Astrocyte (in vitro differentiated cells and primary cell): ENCODE measurements at regions not wholly inside any gene's neighbourhood (a gene's known extent, or its start where the extent isn't known, plus 50 kb on each side); places are given as distances from the start of the nearest gene placed in this dataset.

Experiments
- DNase-seq: peaks from one replicate; pipeline ENCODE4 v3.0.0-alpha.2; 2010; ENCODE audit warnings: low read depth
- FAIRE-seq: peaks from 2 replicates; lab custom pipeline; 2011; peaks lifted over from hg19 to GRCh38; lab: Jason Lieb, UNC
- H2AFZ ChIP-seq: 2 replicates; pipeline ENCODE4 v1.6.0; 2012; ENCODE audit warnings: low read depth, low read length, inconsistent platforms
- H3K27ac ChIP-seq: 2 replicates; pipeline ENCODE4 v1.5.1; 2011; ENCODE audit warnings: low read depth, low read length, inconsistent platforms
- H3K27me3 ChIP-seq: 2 replicates; pipeline ENCODE4 v1.6.0; 2011; ENCODE audit warnings: low read length, inconsistent platforms; ENCODE audit not compliant: insufficient read depth
- H3K36me3 ChIP-seq: 2 replicates; pipeline ENCODE4 v1.5.1; 2011; ENCODE audit warnings: low read length, inconsistent platforms; ENCODE audit not compliant: insufficient read depth
- H3K4me1 ChIP-seq: 2 replicates; pipeline ENCODE4 v1.5.1; 2011; ENCODE audit warnings: low read length, inconsistent platforms; ENCODE audit not compliant: insufficient read depth
- H3K4me2 ChIP-seq: 2 replicates; pipeline ENCODE4 v1.6.0; 2012; ENCODE audit warnings: low read length, inconsistent platforms
- H3K4me3 ChIP-seq: 2 replicates; pipeline ENCODE4 v1.5.1; 2011; ENCODE audit warnings: low read depth, mild to moderate bottlenecking, low read length, inconsistent platforms; ENCODE audit not compliant: insufficient read depth
- H3K79me2 ChIP-seq: 2 replicates; pipeline ENCODE4 v1.6.0; 2012; ENCODE audit warnings: mild to moderate bottlenecking, low read length, inconsistent platforms; ENCODE audit not compliant: insufficient read depth
- H3K9ac ChIP-seq: 2 replicates; pipeline ENCODE4 v1.6.0; 2012; ENCODE audit warnings: mild to moderate bottlenecking, low read length, inconsistent platforms
- H3K9me3 ChIP-seq: 2 replicates; pipeline ENCODE4 v1.5.1; 2012; ENCODE audit warnings: low read depth, mild to moderate bottlenecking, low read length, inconsistent platforms; ENCODE audit not compliant: insufficient read depth
- H4K20me1 ChIP-seq: 2 replicates; pipeline ENCODE4 v1.6.0; 2012; ENCODE audit warnings: low read length, inconsistent platforms; ENCODE audit not compliant: insufficient read depth
- H3K27ac Mint-ChIP-seq: one replicate; pipeline ENCODE4 v1.8.0; 2021; ENCODE audit warnings: mild to moderate bottlenecking, mixed read lengths; ENCODE audit not compliant: unreplicated experiment
- H3K27me3 Mint-ChIP-seq: one replicate; pipeline ENCODE4 v1.8.0; 2021; ENCODE audit warnings: low read depth, mixed read lengths; ENCODE audit not compliant: unreplicated experiment
- H3K36me3 Mint-ChIP-seq: one replicate; pipeline ENCODE4 v1.8.0; 2021; ENCODE audit warnings: low read depth, mixed read lengths; ENCODE audit not compliant: unreplicated experiment
- H3K4me1 Mint-ChIP-seq: one replicate; pipeline ENCODE4 v1.8.0; 2021; ENCODE audit warnings: low read depth, mixed read lengths; ENCODE audit not compliant: unreplicated experiment
- H3K4me3 Mint-ChIP-seq: one replicate; pipeline ENCODE4 v1.8.0; 2021; ENCODE audit warnings: mild to moderate bottlenecking, moderate library complexity, mixed read lengths; ENCODE audit not compliant: unreplicated experiment
- H3K9me3 Mint-ChIP-seq: one replicate; pipeline ENCODE4 v1.8.0; 2021; ENCODE audit warnings: mild to moderate bottlenecking, mixed read lengths; ENCODE audit not compliant: unreplicated experiment
- CTCF ChIP-seq: IDR thresholded peaks from 2 replicates; pipeline ENCODE4 v1.5.1; 2011; ENCODE audit warnings: low read depth, mild to moderate bottlenecking, inconsistent platforms, low read length, moderate library complexity; ENCODE audit not compliant: insufficient read depth
- EZH2 ChIP-seq: IDR thresholded peaks from 2 replicates; pipeline ENCODE4 v1.6.1; 2012; ENCODE audit warnings: mild to moderate bottlenecking, low read length, inconsistent platforms; ENCODE audit not compliant: insufficient read depth

DNA sequence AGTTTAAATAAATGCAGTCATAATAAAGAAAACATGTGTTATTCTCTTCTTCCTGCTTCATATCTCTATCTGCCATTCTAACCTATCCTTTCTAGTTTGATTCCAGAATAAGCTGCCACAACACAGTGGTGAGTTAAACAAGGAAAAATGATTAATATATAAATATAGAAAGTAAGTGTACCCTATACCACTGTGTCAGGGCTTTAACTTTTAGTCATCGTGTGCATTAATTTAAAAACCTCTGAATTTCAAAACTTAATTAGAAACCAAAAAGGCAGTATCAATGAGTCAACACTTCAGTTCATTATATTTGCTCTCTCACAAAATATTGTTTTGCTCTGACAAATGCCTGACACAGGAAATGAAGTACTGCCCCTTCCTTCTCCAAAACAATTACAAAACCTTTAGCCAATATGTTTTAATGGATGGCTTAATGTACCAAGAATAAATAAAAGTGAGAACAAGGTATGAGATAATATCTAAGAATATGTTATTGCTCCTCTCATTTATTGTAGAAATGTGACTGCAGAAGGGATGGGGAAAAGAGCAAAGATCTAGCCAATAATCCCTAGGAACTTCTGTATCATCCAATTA lies 634.8 kb downstream of the KCNT2 start:
- H2AFZ ChIP-seq = no peak overlapping the region

GRCh38 chr1:195971589-195971988 lies 636.7 kb downstream of the KCNT2 start:
- Histone ChIP-seq H4K20me1 (no peaks in the 10 kb centered on the region), H3K27ac (no peak overlapping the region), H2AFZ (no peak overlapping the region), H3K4me3 (no peak overlapping the region), H3K36me3 (no peaks in the 10 kb centered on the region), H3K4me1 (no peaks in the 10 kb centered on the region), H3K9me3 (peaks cover 3% of the 10 kb centered on the region), H3K79me2 (no peaks in the 10 kb centered on the region), H3K9ac (no peak overlapping the region), H3K4me2 (no peak overlapping the region), H3K27me3 (no peaks in the 10 kb centered on the region)
- no peak overlapping the region for H3K4me3 Mint-ChIP-seq
- peaks cover 2% of the 10 kb centered on the region for H3K27me3 Mint-ChIP-seq
- H3K36me3 Mint-ChIP-seq = no peaks in the 10 kb centered on the region
- H3K9me3 Mint-ChIP-seq = no peaks in the 10 kb centered on the region
- DNase-seq (no peak), FAIRE-seq (no peak)
- no peak overlapping the region for H3K27ac Mint-ChIP-seq
- peaks cover 2% of the 10 kb centered on the region for H3K4me1 Mint-ChIP-seq
- TF ChIP-seq CTCF (no peak), EZH2 (no peak)

More for the DNA sequence above, 634.8 kb downstream of the KCNT2 start:
- FAIRE-seq = no peak
- Mint-ChIP-seq H3K36me3 (no peaks in the 10 kb centered on the region), H3K27me3 (peaks cover 2% of the 10 kb centered on the region), H3K4me1 (peaks cover 2% of the 10 kb centered on the region), H3K27ac (no peak overlapping the region), H3K9me3 (no peaks in the 10 kb centered on the region), H3K4me3 (no peak overlapping the region)
- Histone ChIP-seq H4K20me1 (no peaks in the 10 kb centered on the region), H3K9me3 (no peaks in the 10 kb centered on the region), H3K4me1 (no peaks in the 10 kb centered on the region), H3K27me3 (no peaks in the 10 kb centered on the region), H3K79me2 (no peaks in the 10 kb centered on the region), H3K36me3 (no peaks in the 10 kb centered on the region), H3K9ac (no peak overlapping the region), H3K4me3 (no peak overlapping the region), H3K4me2 (no peak overlapping the region), H3K27ac (no peak overlapping the region)
- TF ChIP-seq CTCF (no peak), EZH2 (no peak)
- no peak for DNase-seq

GRCh38 chr1:195970209-195970608 lies 638.0 kb downstream of the KCNT2 start:
- no peak for FAIRE-seq
- H3K4me3 ChIP-seq = no peak overlapping the region
- no peaks in the 10 kb centered on the region for H3K79me2 ChIP-seq
- Mint-ChIP-seq H3K27ac (no peak overlapping the region), H3K9me3 (no peaks in the 10 kb centered on the region), H3K27me3 (no peaks in the 10 kb centered on the region), H3K36me3 (no peaks in the 10 kb centered on the region), H3K4me3 (no peak overlapping the region), H3K4me1 (peaks cover 2% of the 10 kb centered on the region)
- no peak overlapping the region for H2AFZ ChIP-seq
- no peaks in the 10 kb centered on the region for H4K20me1 ChIP-seq
- no peak overlapping the region for H3K27ac ChIP-seq
- no peak for DNase-seq
- H3K4me1 ChIP-seq = no peaks in the 10 kb centered on the region
- no peak overlapping the region for H3K9ac ChIP-seq
- no peaks in the 10 kb centered on the region for H3K27me3 ChIP-seq
- H3K9me3 ChIP-seq = peaks cover 3% of the 10 kb centered on the region
- TF ChIP-seq CTCF = no peak
- no peak for TF ChIP-seq EZH2
- H3K4me2 ChIP-seq = no peak overlapping the region
- H3K36me3 ChIP-seq = no peaks in the 10 kb centered on the region
